Activated B cell treated with CpG ODN at 0.5 μM for 24 hours (primary cell): ENCODE measurements at regions not wholly inside any gene's neighbourhood (a gene's known extent, or its start where the extent isn't known, plus 50 kb on each side); places are given as distances from the start of the nearest gene placed in this dataset.

ENCODE experiments used
- ATAC-seq: fragments of 200-7000 bp; cut with Tn5 transposase; one replicate; pipeline ENCODE4 v1.10.0; 2021; ENCODE audit warnings: low read depth, mild to moderate bottlenecking, moderate library complexity
- CTCF ChIA-PET: fragments of 350-600 bp; sonication (Branson Sonifier 250); formaldehyde crosslinking; loops from one replicate; lab custom pipeline; 2021; ENCODE audit warnings: antibody characterized with exemption; lab: Charles Lee
- POLR2A ChIA-PET: fragments of 350-600 bp; sonication (Branson Sonifier 250); formaldehyde crosslinking; loops from one replicate; lab custom pipeline; 2021; ENCODE audit warnings: antibody characterized with exemption; lab: Charles Lee
- DNase-seq: peaks from one replicate; pipeline ENCODE4 v3.0.0; 2022
- H3K27ac Mint-ChIP-seq: one replicate; pipeline ENCODE4 v1.8.0; 2020; ENCODE audit warnings: mixed read lengths
- H3K27me3 Mint-ChIP-seq: one replicate; pipeline ENCODE4 v1.8.0; 2021; ENCODE audit warnings: mixed read lengths
- H3K36me3 Mint-ChIP-seq: one replicate; pipeline ENCODE4 v1.8.0; 2021; ENCODE audit warnings: low read depth, mixed read lengths
- H3K4me1 Mint-ChIP-seq: one replicate; pipeline ENCODE4 v1.8.0; 2021; ENCODE audit warnings: mixed read lengths
- H3K4me3 Mint-ChIP-seq: one replicate; pipeline ENCODE4 v1.8.0; 2020; ENCODE audit warnings: mild to moderate bottlenecking, mixed read lengths
- H3K9me3 Mint-ChIP-seq: one replicate; pipeline ENCODE4 v1.8.0; 2020; ENCODE audit warnings: mixed read lengths
- intact Hi-C: fragments of 100-400 bp; cut with micrococcal nuclease; formaldehyde crosslinking; loops from one replicate; pipeline ENCODE4 v1.15.1; 2024
- TF ChIP-seq, protein P1 (sequence below): fragments of 200-600 bp; IDR thresholded peaks from one replicate; pipeline ENCODE4 v1.8.0; 2022; ENCODE audit warnings: antibody characterized with exemption, mild to moderate bottlenecking

DNA sequence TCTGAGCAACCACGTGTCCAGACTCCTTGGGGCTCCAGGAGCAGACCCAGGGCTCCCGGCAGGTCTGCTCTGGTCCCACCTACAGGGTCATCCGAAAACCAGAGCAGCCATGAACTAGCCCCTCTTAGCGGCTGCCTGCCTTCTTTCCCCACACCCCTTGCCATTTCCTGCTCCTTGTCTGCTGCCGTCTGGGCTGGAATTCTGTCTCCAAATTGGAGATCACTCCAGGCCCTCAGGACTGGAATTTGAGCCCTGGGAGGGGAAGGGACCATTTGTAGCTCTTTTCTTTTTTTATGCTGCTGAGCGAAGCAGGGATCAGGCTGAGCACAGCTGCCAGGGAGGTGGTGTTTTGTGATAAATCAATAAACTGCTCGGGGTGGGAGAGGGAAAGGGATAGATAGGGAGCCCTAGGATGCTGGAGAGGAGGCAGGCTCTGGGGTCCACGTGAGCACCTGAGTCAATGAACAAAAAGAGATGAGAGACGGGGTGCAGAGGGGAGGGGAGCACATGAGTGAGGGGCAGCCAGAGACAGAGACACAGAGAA is 257.5 kb downstream of the ENGASE start:
- Mint-ChIP-seq H3K4me1 (no peaks in the 10 kb centered on the region), H3K9me3 (no peaks in the 10 kb centered on the region), H3K27me3 (peaks cover 52% of the 10 kb centered on the region), H3K4me3 (no peak overlapping the region), H3K36me3 (no peaks in the 10 kb centered on the region), H3K27ac (no peak overlapping the region)
- ATAC-seq (no peak), DNase-seq (no peak)
- TF ChIP-seq, protein P1, sequence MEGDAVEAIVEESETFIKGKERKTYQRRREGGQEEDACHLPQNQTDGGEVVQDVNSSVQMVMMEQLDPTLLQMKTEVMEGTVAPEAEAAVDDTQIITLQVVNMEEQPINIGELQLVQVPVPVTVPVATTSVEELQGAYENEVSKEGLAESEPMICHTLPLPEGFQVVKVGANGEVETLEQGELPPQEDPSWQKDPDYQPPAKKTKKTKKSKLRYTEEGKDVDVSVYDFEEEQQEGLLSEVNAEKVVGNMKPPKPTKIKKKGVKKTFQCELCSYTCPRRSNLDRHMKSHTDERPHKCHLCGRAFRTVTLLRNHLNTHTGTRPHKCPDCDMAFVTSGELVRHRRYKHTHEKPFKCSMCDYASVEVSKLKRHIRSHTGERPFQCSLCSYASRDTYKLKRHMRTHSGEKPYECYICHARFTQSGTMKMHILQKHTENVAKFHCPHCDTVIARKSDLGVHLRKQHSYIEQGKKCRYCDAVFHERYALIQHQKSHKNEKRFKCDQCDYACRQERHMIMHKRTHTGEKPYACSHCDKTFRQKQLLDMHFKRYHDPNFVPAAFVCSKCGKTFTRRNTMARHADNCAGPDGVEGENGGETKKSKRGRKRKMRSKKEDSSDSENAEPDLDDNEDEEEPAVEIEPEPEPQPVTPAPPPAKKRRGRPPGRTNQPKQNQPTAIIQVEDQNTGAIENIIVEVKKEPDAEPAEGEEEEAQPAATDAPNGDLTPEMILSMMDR = no peak
- ChIA-PET POLR2A (no interaction called here), CTCF (no interaction called here)
- intact Hi-C loops = no loop called here

DNA sequence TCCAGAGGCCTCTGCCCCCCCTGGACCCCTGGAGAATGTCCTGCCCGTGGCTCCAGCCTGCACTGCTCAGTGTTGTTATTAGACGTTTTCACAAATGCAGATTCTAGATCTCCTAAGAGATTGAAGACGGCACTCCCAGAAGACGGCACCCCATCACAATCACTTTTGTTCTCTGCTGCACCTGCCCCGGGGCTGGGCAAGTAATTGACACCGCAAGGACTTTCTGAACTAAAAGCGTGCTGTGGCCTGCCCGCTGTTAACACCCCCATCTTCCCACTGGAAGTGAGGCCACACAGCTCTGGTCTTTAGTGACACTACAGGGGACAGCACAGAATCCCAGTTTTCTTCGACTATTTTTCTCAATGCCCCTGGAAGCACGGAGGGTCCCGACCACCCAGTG is 256.9 kb downstream of the ENGASE start:
- ATAC-seq = no peak
- CTCF ChIA-PET = no interaction called here

DNA sequence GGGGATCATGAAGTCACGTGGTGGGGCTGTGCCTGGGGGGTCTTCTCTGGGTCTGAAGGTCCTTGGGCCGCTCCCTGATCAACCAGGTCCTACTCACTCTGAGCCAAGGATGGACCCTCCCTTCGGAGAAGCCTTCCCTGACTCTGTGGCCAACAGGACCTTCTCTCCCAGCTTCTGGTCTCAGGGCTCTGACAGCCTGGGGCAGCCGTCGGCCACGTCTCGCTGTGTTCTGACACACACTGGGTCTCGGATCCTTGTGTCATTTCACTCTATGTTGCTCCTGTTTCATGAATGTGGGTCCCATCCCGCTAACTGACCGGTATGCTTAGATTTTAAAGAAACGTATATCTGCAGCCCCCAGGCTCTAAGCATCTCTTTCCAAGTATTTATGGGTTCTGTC is 256.1 kb downstream of the ENGASE start:
- Mint-ChIP-seq H3K27ac (no peak overlapping the region), H3K4me1 (no peaks in the 10 kb centered on the region), H3K4me3 (no peak overlapping the region), H3K9me3 (no peaks in the 10 kb centered on the region), H3K27me3 (peaks cover 53% of the 10 kb centered on the region), H3K36me3 (no peaks in the 10 kb centered on the region)
- intact Hi-C loops = no loop called here
- TF ChIP-seq, protein P1 = no peak
- POLR2A ChIA-PET = no interaction called here
- ATAC-seq (no peak), DNase-seq (no peak)
- CTCF ChIA-PET = no interaction called here

More for the DNA sequence above, 256.9 kb downstream of the ENGASE start:
- POLR2A ChIA-PET = no interaction called here
- no peak overlapping the region for H3K4me3 Mint-ChIP-seq
- no peaks in the 10 kb centered on the region for H3K9me3 Mint-ChIP-seq
- no peaks in the 10 kb centered on the region for H3K4me1 Mint-ChIP-seq
- no peaks in the 10 kb centered on the region for H3K36me3 Mint-ChIP-seq
- peaks cover 52% of the 10 kb centered on the region for H3K27me3 Mint-ChIP-seq
- H3K27ac Mint-ChIP-seq = no peak overlapping the region
- TF ChIP-seq, protein P1 = no peak
- no peak for DNase-seq
- intact Hi-C loops = no loop called here

DNA sequence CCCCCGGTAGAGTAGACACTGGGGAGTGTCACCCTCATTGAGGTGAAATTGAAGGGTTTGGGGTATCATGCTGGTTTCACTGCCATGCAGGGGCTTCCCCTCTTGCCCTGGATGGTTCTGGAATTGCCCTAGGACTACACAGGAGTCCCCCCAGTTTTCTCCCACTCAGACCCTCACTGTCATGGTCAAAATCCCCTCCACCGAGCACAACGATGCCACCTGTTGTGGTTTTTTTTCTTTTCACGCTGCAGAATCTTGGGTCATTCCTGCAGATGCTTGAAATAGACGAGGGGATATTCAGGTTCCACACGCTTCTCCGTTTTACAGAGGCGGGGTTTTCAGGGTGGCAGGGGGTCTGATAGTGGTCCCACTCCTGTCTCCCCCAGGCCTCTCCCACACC is 255.6 kb downstream of the ENGASE start:
- H3K27me3 Mint-ChIP-seq = peaks cover 55% of the 10 kb centered on the region
- CTCF ChIA-PET = no interaction called here

DNA sequence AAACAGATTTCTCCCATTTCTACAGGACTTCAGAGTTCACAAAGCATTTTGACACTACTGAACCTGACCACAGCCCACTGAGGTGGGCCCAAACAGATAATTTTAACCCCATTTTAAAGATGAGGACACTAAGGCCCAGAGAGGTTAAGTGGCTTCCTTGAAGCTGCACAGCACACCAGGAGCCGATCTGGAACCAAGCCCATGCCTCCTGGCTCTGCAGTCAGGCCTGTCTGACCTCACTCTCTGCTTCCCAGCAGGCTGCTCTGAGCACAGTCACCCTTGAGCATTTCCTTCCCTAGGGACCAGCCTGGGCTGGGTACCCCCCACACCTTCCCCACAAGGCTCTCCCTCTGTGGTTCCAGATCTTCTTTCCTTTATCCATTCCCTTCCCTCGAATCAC is 252.2 kb downstream of the ENGASE start:
- no peaks in the 10 kb centered on the region for H3K36me3 Mint-ChIP-seq
- H3K9me3 Mint-ChIP-seq = no peaks in the 10 kb centered on the region
- TF ChIP-seq, protein P1 = no peak
- peaks cover 50% of the 10 kb centered on the region for H3K27me3 Mint-ChIP-seq
- H3K27ac Mint-ChIP-seq = no peak overlapping the region
- POLR2A ChIA-PET = no interaction called here
- ATAC-seq (no peak), DNase-seq (no peak)
- no peaks in the 10 kb centered on the region for H3K4me1 Mint-ChIP-seq
- intact Hi-C loops = no loop called here
- CTCF ChIA-PET = no interaction called here
- no peak overlapping the region for H3K4me3 Mint-ChIP-seq

More for the DNA sequence above, 255.6 kb downstream of the ENGASE start:
- Mint-ChIP-seq H3K9me3 (no peaks in the 10 kb centered on the region), H3K4me3 (no peak overlapping the region), H3K27ac (no peak overlapping the region), H3K4me1 (no peaks in the 10 kb centered on the region), H3K36me3 (no peaks in the 10 kb centered on the region)
- intact Hi-C loops = no loop called here
- POLR2A ChIA-PET = no interaction called here
- DNase-seq (no peak), ATAC-seq (no peak)
- TF ChIP-seq, protein P1 = no peak
